COLO668 (cell line): ENCODE measurements at regions not wholly inside any gene's neighbourhood (a gene's known extent, or its start where the extent isn't known, plus 50 kb on each side); places are given as distances from the start of the nearest gene placed in this dataset.

Experiments used
- DNase-seq: peaks from one replicate; lab custom pipeline; 2025; ENCODE audit not compliant: unreplicated experiment; lab: John Stamatoyannopoulos, UW

DNA sequence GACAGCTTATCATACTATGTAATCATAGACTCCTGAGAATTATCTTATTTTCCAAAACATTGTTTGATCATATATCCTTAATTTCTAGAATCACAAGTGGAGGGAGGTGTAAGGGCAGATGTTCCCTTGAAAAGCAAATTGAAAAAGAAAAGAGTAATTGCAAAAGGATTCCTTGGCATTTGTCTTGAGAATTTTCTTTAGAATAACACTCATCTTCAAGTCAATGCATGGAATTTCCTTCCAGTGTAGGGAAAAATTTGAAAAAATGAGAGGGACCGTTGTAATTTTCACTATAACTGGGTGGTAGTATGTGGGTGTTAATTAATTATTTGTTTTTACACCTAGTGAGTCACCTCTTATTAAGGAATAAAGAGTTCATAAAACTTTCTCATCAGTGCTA lies 724.6 kb upstream of the ADAMTS5 start:
- DNase-seq = no peak

DNA sequence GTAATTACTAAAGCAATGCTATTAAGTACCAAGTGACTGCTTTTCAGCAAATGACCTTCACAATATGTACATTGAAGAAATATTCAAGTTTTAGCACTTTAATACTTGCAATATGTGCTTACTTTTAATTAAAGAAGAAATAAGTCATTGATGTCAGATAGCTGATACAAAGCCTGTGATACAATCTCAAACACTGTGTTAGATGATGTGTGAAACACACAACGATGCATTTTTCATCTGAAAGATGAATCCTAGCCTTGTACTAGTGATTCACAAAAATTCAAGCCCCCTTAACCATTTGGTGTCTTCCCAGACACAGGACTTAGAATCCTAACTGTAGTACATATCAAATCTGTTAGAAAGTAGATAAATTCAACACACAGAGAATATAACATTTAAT lies 724.1 kb upstream of the ADAMTS5 start:
- no peak for DNase-seq

DNA sequence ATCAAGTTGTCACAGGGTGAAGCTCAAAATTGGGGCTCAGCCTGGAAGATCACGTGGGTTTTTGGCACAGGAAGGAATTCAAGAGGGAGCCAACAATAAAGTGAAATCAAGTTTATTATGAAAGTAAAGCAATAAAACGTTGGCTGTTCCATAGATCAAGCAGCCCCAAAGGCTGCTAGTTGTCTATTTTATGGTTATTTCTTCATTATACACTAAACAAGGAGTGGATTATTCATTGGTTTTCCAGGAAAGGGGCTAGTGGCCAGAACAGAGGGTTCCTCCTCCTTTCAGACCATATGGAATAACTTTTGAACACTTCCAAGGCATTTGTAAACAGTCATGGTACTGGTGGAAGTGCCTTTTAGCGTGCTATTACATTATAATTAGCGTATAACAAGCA lies 723.5 kb upstream of the ADAMTS5 start:
- no peak for DNase-seq

DNA sequence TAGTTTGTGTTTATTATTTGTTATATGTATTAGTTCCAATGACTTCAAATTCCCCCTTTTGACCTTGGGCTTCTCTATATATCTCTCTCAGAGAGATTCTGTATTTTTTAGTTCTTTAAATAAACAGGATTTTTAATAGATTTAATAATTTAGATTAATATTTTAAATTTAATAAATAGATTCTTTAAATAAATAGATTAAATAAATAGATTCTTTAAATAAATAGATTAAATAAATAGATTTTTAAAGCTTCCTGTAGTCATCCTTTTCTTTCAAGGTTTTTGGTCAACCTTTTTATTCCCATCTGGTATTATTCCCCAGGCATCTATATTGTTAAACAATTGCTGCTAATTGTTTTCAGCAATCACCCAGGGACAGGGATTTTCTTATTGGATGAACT lies 721.9 kb upstream of the ADAMTS5 start:
- DNase-seq = no peak

DNA sequence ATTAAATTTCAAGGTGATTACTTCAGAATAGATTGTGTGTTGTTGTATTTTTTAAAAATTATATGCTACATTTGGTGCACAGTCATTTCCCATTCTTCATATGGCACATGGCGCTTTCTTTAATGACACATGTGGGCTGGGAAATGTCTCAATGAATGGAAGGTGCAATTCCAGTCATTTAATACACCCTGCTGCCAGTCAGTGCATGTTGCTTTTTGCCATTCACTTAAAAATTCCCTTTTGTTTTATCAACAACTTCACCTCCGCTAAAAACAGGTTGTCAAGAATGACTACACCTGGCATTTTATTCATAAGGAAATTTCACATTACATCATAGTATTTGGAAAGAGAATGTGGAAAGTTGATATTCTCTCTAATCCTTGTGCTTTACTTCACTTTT lies 716.4 kb upstream of the ADAMTS5 start:
- DNase-seq = no peak

DNA sequence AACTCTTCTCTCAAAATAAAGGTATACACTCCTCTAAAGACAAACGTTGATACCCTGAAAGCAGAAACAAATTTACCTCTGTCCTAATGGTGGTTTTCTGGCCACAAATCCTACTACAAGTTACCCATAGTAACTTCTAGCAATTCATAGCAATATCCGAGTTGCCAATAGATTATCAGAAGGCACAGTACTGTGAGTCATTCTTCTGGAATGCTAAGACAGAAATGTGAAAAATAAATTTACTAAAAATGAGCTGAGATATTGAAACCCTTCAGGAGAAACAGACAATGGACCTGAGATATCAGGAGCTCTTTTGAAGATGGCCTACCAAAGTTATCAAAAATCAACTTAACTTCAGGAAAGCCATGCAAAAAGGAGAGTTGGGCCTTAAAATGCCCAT lies 715.0 kb upstream of the ADAMTS5 start:
- no peak for DNase-seq

DNA sequence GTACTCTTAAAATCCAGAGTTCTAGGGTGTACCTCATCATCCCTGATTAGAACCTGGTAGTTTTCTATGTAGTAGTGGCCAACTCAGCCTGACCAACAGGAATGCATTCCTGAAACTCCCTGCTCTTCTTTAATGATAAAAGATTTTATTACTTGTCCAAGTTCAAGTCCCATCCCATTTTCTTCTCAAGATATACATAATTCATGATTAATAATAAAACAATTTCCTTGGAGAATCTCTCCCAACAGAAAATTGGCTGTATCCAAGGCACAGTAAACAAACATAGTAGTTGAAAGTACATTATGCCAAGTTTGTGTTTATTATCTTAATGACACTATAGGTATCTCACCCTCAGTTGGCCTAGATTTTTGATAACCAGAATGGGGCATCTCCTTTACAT lies 714.1 kb upstream of the ADAMTS5 start:
- no peak for DNase-seq

DNA sequence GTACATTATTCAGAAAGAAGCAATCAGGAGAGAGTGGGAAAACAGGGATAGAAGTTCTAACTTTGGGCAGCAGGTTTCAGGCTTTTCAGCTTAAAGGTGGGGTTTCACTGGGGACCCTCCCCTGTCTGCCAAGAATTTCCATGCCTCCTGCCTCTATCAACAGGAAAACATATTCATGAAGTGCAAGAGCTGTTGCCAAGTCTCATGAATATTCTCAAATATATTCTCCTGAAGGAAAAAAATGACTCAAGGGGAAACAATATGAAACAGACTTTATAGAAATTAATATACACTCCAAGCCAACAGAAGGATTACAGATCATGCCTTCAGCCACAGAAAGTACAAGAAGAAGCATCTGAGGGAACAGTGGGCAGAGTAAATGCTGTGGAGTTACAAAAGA lies 713.3 kb upstream of the ADAMTS5 start:
- DNase-seq = no peak

DNA sequence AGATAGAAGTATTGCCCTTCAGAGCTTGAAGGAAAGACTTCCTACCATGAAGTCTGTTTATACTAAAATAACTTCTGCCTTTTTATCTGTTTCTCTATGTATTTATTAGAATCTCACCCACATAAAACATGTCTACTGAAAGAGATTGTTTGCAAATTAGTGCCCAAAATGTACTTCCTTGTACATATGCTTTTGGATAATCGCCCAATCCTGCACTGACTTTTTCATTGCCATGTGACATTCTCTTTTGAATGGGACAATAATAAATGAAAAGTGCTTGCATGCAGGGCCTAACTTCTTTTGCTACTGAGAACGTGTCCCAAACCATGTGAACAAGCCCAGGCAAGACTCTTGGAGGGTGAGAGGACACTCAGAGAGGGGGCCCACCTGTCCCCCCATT lies 711.6 kb upstream of the ADAMTS5 start:
- DNase-seq = no peak

DNA sequence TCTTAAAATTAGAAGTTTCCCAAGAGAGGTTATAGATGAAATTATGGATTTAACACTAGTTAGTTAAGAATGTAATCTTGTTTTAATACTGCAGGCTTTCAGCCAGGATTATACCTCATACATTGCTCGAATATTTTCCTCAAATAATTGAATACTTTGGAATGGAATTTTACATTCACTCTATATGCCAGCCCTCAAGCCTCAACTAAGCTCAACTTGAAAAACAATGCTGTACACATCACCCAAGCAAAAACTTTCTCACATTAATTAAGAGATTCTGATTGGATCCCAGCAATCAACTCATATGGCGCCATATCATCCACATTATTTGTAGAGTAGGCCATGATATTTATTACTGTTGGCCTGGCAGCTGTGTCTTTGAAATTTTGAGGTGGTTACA lies 710.7 kb upstream of the ADAMTS5 start:
- no peak for DNase-seq

DNA sequence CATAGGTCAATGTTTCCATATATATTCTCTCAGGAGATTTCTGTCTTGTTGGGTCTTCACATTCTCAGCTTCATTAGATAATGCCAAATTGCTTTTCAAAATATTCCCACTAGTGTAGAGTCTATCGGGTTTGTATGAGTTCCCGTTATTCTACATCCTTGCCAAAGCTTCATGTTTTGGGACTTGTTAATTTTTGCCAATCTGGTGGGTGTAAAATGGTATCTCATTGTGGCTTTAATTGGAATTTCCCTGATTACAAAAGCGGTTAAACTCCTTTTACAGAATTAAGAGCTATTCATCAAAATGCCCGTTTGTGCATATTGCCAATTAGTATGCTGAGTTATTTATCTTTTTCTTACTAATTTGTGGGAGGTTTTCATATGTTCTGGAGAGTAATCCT lies 708.4 kb upstream of the ADAMTS5 start:
- no peak for DNase-seq

DNA sequence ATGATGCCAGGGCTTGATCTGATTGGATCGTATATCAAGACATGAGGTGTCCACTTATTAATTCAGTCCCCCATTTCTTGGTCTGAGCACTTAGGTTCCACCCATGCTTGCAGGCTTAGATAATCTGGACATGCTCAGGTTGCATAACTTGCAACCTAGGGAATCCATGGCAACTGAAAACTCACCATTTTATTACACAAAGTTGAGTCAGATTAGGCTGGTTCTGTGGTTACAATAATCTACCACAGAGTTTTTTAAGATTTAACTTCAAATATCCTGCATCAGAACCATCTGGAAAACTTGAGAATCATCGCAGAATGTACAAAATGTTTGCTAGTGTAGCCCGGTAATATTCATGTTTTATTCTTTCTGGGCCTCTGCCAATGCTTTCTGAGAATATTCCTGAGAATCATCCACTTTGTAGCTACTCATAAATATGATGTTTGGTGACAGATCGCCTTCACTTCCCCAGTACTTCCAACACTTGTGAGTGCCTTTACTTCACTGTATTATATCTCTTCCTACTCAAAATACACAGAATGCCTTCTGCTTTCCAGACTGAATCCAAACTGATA lies 707.2 kb upstream of the ADAMTS5 start:
- DNase-seq = no peak

DNA sequence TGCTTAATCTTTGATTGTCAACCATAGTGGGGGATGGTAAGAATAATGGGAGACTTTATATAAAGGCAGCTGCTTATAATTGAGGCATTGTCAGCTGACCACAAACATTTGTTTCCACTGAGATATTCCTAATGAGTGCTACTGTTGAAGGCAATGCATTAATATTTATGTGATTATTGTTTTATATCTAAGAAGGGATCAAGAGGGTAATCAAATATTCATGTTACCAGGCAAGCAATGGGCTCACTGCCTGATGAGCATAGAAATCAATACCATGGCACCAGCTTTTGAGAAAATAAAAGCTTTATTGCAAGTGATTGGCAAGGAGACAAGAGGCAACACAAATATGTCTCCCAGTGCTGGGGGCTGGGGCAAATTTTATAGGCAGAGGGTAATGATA lies 706.7 kb upstream of the ADAMTS5 start:
- DNase-seq = no peak

DNA sequence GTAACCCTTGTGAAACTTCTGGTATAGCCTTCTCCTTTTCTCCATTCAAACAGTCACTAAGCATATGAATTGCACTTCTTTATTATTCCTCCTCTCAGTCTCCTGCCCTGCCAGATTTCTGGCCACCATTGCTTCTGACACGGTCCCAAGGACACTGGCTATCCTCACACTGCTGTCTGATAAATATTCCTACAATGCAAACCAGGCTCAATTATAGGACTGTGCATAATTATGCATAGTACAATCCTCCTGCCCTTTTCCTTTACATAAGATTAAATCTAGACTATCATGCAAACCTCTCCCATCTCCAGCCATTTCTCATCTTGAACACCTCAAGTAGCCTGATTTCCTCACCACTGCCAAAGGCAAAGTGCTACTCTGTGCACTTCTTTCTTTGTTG lies 704.3 kb upstream of the ADAMTS5 start:
- no peak for DNase-seq

DNA sequence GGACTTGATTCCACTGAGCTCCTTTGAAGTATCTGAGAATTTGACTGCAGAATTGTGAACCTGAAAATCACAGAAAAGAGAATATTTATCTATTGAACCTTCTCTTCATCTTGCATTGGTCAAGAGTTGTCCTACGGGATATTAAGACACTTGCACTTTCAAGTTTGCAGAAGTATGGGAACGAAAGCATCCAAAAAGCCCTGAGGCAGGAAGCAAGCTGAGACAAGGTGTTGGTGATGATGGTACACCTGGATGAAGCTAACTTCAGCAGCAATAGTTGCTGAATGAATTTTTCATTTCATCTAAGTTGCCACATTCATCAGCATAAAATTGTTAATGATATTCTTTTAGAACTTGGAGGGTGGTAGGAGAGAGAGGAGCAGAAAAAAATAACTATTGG lies 686.6 kb upstream of the ADAMTS5 start:
- no peak for DNase-seq

DNA sequence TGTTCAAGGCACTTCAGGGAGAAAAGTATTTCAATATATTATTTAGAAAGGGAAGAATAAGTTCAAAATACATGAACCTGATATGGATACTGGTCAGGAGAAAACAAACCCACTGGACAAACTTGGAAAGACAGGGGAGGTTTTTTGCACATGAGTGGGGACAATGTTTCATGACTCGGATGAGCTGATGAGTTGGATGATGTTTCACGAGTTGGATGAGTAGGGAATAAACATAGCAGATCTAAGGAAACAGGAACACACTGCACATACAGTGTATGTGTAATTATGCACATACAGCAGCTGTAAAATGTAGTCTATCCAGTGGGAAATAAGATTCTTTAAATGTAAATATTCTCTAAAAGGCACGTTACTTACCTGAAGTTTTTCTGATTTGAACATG lies 682.9 kb upstream of the ADAMTS5 start:
- no peak for DNase-seq

DNA sequence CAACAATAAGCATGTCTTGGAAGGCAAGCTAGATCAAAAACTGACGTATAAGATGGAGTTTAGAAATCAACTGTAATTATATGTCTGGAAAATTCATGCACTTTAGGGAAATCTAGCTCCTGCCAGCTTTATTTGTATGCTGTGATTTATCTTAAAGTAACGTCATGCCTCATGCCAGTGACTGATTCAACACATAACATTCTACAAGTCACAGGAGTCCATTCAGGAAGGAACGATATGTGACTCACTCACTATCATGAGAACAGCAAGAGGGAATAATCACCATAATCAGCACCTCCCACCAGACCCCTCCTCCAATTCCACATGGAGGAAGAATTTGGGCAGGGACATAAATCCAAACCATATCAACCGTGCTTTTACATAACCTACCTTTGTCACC lies 682.4 kb upstream of the ADAMTS5 start:
- no peak for DNase-seq

DNA sequence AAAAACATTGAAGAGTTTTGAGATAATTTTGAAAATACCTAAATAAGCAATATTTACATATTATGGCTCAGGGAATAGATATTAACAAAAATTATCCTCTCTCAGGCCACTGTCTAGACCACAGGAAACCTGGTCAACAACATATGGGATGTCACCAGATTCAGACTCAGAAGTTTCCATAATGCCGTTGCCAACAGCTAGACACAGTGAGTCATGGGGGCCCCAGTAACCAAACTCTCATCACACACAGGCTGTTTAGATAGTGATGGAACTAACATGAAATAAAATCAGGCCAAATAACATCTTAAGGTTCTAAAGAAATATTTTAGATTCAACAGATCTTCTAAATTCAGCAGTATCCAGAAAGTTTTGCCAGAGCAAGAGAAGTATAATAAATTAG lies 681.7 kb upstream of the ADAMTS5 start:
- DNase-seq = no peak

DNA sequence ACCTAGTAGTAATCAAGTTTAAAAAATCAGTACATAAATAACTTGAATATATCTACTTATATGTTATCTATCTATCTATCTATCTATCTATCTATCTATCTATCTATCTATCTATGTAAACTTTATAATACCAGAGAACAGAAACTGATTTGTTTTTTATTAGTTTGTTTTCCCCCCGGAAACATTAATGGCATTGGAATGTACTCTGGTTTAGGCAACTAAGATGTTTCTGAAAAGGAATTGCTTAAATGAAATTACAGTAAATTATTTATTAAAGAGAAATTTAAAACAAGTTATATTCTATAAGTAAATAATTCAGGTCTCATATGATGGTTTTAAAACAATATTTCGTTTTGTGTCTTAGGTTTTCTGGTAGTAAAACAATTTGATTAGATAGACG lies 681.0 kb upstream of the ADAMTS5 start:
- DNase-seq = no peak

DNA sequence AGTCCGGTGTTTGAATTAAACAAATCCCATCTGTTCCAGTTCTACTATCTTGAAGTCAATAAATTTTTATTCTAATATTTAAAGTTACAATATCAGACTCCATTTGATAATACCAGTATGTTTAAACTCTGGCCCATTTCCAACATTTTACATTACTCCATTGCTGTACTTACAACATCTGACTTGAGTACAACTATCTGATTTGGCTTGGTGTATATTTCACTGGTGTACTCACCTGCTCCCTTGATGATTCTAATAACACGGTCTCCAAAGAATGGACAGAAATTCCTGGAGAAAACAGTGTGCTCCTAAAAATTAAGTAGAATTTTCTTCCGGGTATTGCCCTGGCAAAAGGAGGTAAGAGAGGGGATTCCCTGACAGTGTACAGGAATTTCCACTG lies 680.5 kb upstream of the ADAMTS5 start:
- no peak for DNase-seq

DNA sequence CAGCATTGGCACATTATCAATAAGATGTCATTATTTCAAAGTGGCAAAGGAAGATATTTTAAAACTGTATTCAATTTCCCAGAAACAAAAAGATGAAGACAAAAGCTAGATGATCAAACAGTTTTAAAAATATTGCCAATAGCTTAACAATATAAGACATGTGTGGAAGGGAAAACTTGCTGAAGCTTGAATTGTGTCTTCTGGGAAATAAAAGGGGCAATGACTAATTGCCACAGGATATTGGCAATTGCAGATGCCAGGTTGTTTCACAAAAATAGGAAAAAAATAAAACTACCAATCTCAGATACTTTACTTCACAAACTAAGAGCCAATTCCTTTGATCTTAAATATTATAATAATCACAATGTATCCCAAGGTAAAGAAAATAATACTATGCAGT lies 679.8 kb upstream of the ADAMTS5 start:
- DNase-seq = no peak

DNA sequence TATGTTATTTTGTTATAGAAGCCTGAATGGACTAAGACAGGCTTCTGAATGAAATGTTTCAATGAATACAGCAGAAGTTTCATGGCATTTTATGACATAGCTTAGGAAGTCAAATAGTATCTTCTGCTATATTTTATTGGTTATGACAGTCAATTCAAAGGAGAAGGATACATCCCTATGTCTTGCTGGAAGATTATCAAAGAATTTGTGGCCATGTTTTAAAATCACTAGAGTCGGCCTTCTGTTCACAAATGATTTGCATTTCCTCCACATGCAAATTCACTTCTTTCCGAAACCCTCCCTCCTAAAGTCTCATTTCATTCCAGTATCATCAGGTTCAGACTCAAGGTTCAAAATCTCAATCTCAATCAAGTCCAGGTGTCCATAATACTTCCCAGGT lies 679.2 kb upstream of the ADAMTS5 start:
- no peak for DNase-seq

DNA sequence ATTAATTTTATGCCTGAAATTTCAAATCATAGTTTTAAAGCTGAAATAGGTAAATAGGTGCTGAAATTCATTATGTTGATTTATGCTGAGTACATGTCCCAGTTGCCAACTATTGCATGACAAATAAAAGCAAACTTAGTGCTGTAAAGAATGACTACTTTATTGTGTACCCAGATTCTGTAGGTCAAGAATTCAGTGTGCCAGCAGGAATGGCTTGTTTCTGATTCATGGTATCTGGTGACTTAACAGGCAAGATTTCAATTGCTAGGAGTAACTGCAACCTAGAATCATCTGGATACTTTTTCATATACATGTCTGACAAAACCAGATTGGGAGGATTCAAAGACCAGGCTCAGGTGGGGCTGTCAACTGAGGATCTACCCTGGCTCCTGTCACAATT lies 678.4 kb upstream of the ADAMTS5 start:
- no peak for DNase-seq

DNA sequence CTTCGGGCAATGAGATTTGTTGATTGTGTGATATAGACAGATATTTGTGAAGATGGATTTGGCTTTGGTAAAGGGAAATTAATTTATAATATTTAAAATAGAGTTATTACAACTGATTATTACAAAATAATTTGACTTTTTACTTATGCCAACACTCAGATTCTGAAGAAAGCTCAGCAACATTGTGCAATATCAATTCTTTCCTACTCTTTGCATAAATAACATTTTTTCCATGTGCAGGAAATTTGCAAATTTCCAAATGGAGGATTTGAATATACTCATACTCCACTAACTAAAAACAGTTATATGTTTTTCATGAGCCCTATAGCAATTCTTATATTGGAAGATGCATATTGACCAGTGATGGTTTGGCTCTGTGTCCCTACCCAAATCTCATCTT lies 676.4 kb upstream of the ADAMTS5 start:
- no peak for DNase-seq
